Endothelial cell of umbilical vein (primary cell): ENCODE measurements at regions not wholly inside any gene's neighbourhood (a gene's known extent, or its start where the extent isn't known, plus 50 kb on each side); places are given as distances from the start of the nearest gene placed in this dataset.

Experiments
- BruUV-seq: library from RNA; stranded (reverse); fragments of 400-500 nt; replicated peaks from 2 replicates; lab custom pipeline; 2021; lab: Mats Ljungman, UMichigan
- CTCF ChIA-PET: fragments of 300-600, 350-600 bp; sonication (Branson Sonifier 250); formaldehyde crosslinking; loops from one replicate; lab custom pipeline; 2021; ENCODE audit warnings: antibody characterized with exemption, inconsistent platforms; lab: Charles Lee
- POLR2A ChIA-PET: fragments of 300-600, 350-600 bp; sonication (Branson Sonifier 250); formaldehyde crosslinking; loops from one replicate; lab custom pipeline; 2021; ENCODE audit warnings: antibody characterized with exemption, inconsistent platforms; lab: Charles Lee
- DNase-seq: peaks from one replicate; pipeline ENCODE4 v3.0.0-alpha.2; 2011; ENCODE audit warnings: low read depth, low spot score
- FAIRE-seq: peaks from 2 replicates; lab custom pipeline; 2011; peaks lifted over from hg19 to GRCh38; lab: Jason Lieb, UNC
- H2AFZ ChIP-seq: 2 replicates; pipeline ENCODE4 v1.6.0; 2012; ENCODE audit warnings: low read depth, low read length, control low read depth, inconsistent platforms
- H3K27ac ChIP-seq: 2 replicates; pipeline ENCODE4 v1.5.1; 2011; ENCODE audit warnings: low read depth, mild to moderate bottlenecking, control low read depth, low read length, moderate library complexity; ENCODE audit not compliant: insufficient read depth
- H3K27me3 ChIP-seq, 2 experiments: 2 replicates each; pipeline versions ENCODE4 v1.6.0 to v1.6.1; 2011; ENCODE audit warnings: low read length in 2 of 2, mixed read lengths in 1 of 2; ENCODE audit not compliant: control insufficient read depth in 2 of 2, insufficient read depth in 2 of 2
- H3K36me3 ChIP-seq, 2 experiments: 2 replicates in 1 of 2; 3 replicates in 1 of 2; pipeline ENCODE4 v1.5.1; 2011; ENCODE audit warnings: low read length in 2 of 2, mild to moderate bottlenecking in 1 of 2, moderate library complexity in 1 of 2; ENCODE audit not compliant: control insufficient read depth in 2 of 2, insufficient read depth in 2 of 2; ENCODE audit errors: extremely low read depth in 1 of 2
- H3K4me1 ChIP-seq: 3 replicates; pipeline ENCODE4 v1.5.1; 2011; ENCODE audit warnings: mild to moderate bottlenecking, low read length; ENCODE audit not compliant: control insufficient read depth, insufficient read depth; ENCODE audit errors: extremely low read depth
- H3K4me2 ChIP-seq: 2 replicates; pipeline ENCODE4 v1.6.1; 2011; ENCODE audit warnings: low read length, control low read depth, mixed read lengths; ENCODE audit not compliant: insufficient read depth
- H3K4me3 ChIP-seq, 3 experiments: fragments of 200-600 bp in 1 of 3; sonication (generic), shearing (Covaris generic) in 1 of 3; replicated peaks in 1 of 3; 2 replicates each; pipeline ENCODE4 v1.5.1; 2011 to 2016; ENCODE audit warnings: control low read depth in 3 of 3, low read length in 3 of 3, mild to moderate bottlenecking in 2 of 3, inconsistent platforms in 1 of 3, low read depth in 1 of 3, moderate library complexity in 1 of 3; ENCODE audit not compliant: insufficient read depth in 1 of 3
- H3K79me2 ChIP-seq: 2 replicates; pipeline ENCODE4 v1.6.0; 2012; ENCODE audit warnings: low read length, inconsistent platforms; ENCODE audit not compliant: control insufficient read depth, insufficient read depth
- H3K9ac ChIP-seq: replicated peaks from 2 replicates; pipeline ENCODE3; 2011; ENCODE audit warnings: low read length, control low read depth; ENCODE audit not compliant: insufficient read depth; ENCODE audit errors: extremely low read depth
- H3K9me1 ChIP-seq: replicated peaks from 3 replicates; pipeline ENCODE4 v1.6.0; 2011; ENCODE audit warnings: mild to moderate bottlenecking, low read length; ENCODE audit not compliant: control insufficient read depth, insufficient read depth; ENCODE audit errors: extremely low read depth
- H3K9me3 ChIP-seq: replicated peaks from 2 replicates; pipeline ENCODE4 v1.5.1; 2012; ENCODE audit warnings: low read length, inconsistent platforms; ENCODE audit not compliant: control insufficient read depth, insufficient read depth
- H4K20me1 ChIP-seq: replicated peaks from 2 replicates; pipeline ENCODE3; 2011; ENCODE audit warnings: mild to moderate bottlenecking, low read length; ENCODE audit not compliant: control insufficient read depth, insufficient read depth; ENCODE audit errors: extremely low read depth
- EZH2 ChIP-seq: IDR thresholded peaks from 2 replicates; pipeline ENCODE4 v1.6.1; 2012; ENCODE audit warnings: borderline replicate concordance, low read depth, mild to moderate bottlenecking, moderate library complexity, low read length, inconsistent platforms; ENCODE audit not compliant: severe bottlenecking
- FOS ChIP-seq: IDR thresholded peaks from 2 replicates; pipeline ENCODE4 v1.6.1; 2011; ENCODE audit warnings: mild to moderate bottlenecking, low read length, moderate library complexity, borderline replicate concordance; ENCODE audit not compliant: insufficient read depth
- GATA2 ChIP-seq: IDR thresholded peaks from 2 replicates; pipeline ENCODE4 v1.7.0; 2011; ENCODE audit warnings: low read depth, mild to moderate bottlenecking, moderate library complexity, mixed read lengths, low read length; ENCODE audit not compliant: insufficient read length, insufficient read depth
- JUN ChIP-seq: IDR thresholded peaks from 2 replicates; pipeline ENCODE4 v1.6.1; 2011; ENCODE audit warnings: borderline replicate concordance, low read depth; ENCODE audit not compliant: insufficient read length, insufficient read depth
- MYC ChIP-seq: IDR thresholded peaks from one replicate; pipeline ENCODE4 v1.6.1; 2011; ENCODE audit warnings: mild to moderate bottlenecking, low read depth, low read length
- POLR2A ChIP-seq: IDR thresholded peaks from 2 replicates; pipeline ENCODE4 v1.6.1; 2012; ENCODE audit warnings: low read depth, mild to moderate bottlenecking, control low read depth, low read length
- POLR2AphosphoS5 ChIP-seq: IDR thresholded peaks from 2 replicates; pipeline ENCODE4 v1.6.1; 2012; ENCODE audit warnings: low read depth, mild to moderate bottlenecking, control low read depth, low read length, moderate library complexity; ENCODE audit not compliant: insufficient read depth
- dilution Hi-C: fragments of 300-500 bp; cut with MboI; formaldehyde crosslinking; loops from one replicate; pipeline ENCODE4 v1.15.0; 2019; ENCODE audit warnings: low sequenced_read_pairs; ENCODE audit not compliant: extremely low pct_ligation_motif_present
- intact Hi-C: fragments of 100-400 bp; cut with micrococcal nuclease; formaldehyde crosslinking; loops from one replicate; pipeline ENCODE4 v1.10.0; 2022
- TF ChIP-seq, protein P1 (sequence below): IDR thresholded peaks from 2 replicates; pipeline ENCODE4 v1.6.1; 2011; ENCODE audit not compliant: insufficient read depth, insufficient read length
- TF ChIP-seq, protein P2 (sequence below), 2 donors: IDR thresholded peaks; 1 replicate in 1 of 2; 2 replicates in 1 of 2; pipeline ENCODE4 v1.5.1; 2011; ENCODE audit warnings: low read length in 2 of 2, mild to moderate bottlenecking in 2 of 2, moderate library complexity in 2 of 2, control low read depth in 1 of 2, inconsistent platforms in 1 of 2, low read depth in 1 of 2; ENCODE audit not compliant: insufficient read depth in 1 of 2; ENCODE audit errors: extremely low read depth in 1 of 2

DNA sequence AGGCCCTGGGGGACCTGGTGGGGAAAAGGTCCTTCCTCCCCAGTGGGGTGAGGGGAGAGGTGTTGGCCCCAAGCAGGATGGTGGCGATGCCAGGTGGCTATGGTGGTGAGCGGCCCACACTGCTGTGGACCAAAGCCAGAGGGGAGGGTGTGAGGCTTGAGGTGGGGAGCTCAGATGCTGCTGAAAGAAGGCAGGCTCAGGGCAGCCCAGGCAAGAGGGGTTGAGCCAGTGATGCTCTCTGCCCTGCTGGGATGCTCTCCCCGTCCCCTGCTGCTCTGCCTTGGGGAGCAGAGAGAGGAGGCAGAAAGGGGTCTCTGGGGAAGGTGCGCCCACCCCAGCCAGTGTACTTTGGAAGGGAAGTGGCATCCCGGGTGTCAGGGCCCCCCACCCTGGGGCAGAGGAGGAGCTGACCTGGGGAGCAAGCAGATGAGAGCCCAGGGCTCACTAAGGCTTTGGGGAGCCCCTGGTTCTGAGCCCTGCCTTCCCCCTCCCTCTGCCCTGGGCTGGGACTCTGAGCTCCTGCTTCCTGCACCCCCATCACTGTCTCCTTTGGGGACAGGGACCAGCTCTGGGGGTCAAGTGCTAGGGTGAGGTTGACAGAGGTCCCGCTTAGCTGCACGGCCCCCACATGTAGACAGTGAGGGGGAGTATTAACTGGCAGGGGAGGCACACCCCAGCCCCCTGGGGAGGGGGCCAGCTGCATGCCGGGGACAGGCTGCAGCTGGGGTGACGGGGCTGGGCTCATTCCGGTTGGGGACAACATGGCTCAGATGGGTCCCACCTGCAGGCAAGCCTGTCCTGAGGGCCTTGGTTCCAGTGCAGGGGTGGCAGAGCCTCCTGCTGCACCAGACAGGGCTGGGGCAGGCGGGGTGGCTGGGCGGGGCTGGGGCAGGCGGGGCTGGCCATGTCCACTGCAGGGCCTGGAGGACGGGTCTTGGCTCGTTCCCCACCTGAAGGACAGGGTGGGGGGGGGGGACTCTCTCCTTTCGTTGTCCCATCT, 124.4 kb downstream of the KIF26A start:
- Histone ChIP-seq H3K9me3 (no peaks in the 10 kb centered on the region), H3K4me2 (no peak overlapping the region), H3K36me3 (no peaks in the 10 kb centered on the region), H3K27me3 (peaks cover 6 to 12% of the 10 kb centered on the region in 2 experiments), H2AFZ (no peak overlapping the region), H3K27ac (no peak overlapping the region), H3K4me3 (no peak overlapping the region), H3K4me1 (peaks cover under 1% of the 10 kb centered on the region), H3K79me2 (no peaks in the 10 kb centered on the region), H3K9me1 (no peaks in the 10 kb centered on the region), H3K9ac (no peak overlapping the region), H4K20me1 (no peaks in the 10 kb centered on the region)
- DNase-seq (no peak), FAIRE-seq (no peak)
- BruUV-seq: no TSS peak
- intact Hi-C loops: no loop called here
- POLR2A ChIA-PET: no interaction called here
- dilution Hi-C loops: no loop called here
- CTCF ChIA-PET: no interaction called here
- TF ChIP-seq MYC (no peak), POLR2AphosphoS5 (no peak), GATA2 (no peak), POLR2A (no peak), FOS (no peak), JUN (no peak), EZH2 (no peak)
- TF ChIP-seq, protein P1, sequence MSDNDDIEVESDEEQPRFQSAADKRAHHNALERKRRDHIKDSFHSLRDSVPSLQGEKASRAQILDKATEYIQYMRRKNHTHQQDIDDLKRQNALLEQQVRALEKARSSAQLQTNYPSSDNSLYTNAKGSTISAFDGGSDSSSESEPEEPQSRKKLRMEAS: no peak
- TF ChIP-seq, protein P2, sequence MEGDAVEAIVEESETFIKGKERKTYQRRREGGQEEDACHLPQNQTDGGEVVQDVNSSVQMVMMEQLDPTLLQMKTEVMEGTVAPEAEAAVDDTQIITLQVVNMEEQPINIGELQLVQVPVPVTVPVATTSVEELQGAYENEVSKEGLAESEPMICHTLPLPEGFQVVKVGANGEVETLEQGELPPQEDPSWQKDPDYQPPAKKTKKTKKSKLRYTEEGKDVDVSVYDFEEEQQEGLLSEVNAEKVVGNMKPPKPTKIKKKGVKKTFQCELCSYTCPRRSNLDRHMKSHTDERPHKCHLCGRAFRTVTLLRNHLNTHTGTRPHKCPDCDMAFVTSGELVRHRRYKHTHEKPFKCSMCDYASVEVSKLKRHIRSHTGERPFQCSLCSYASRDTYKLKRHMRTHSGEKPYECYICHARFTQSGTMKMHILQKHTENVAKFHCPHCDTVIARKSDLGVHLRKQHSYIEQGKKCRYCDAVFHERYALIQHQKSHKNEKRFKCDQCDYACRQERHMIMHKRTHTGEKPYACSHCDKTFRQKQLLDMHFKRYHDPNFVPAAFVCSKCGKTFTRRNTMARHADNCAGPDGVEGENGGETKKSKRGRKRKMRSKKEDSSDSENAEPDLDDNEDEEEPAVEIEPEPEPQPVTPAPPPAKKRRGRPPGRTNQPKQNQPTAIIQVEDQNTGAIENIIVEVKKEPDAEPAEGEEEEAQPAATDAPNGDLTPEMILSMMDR (IDR thresholded peaks at IDR 0.05; ENCODE audit: extremely low read depth in 1 of 2, insufficient read depth in 1 of 2, low read depth in 1 of 2, low read length in 2 of 2): no peak
